ENCODE measurements at regions not wholly inside any gene's neighbourhood (a gene's known extent, or its start where the extent isn't known, plus 50 kb on each side); places are given as distances from the start of the nearest gene placed in this dataset.
"Not testable (repeated sequence)": the region's sequence is repeated elsewhere in the genome, so short reads cannot be mapped to it uniquely, and the experiment has no call there.

DNA sequence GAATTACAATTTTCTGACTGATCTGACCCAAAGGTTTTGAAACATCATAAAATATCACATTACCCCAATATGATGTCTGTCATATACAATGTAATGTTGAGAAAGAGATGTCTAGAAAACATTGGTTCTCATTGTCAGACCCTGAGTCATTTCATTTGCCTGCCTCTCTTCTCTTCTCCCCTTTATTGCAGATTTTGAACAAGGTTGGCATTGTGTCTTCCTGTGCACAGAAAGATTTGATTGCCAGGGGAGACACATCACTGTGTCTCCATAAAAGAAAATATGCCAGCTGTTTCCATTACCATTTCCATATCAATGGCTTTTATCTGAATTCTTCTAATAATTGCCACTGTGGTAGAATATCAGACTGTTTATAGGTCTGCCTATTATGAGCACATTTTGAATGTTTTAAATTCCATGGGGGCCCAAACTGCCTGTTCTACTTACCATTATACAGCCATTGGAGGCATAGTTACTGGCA, 65.6 kb downstream of the IFI44 start:
- DNase-seq (ENCODE audit: low spot score), result no peak
- no peaks in the 10 kb centered on the region for H3K27me3 Mint-ChIP-seq (ENCODE audit: low read depth)
- no peaks in the 10 kb centered on the region for H3K4me1 Mint-ChIP-seq (ENCODE audit: low read depth)
- no peaks in the 10 kb centered on the region for H3K9me3 Mint-ChIP-seq
- no peak overlapping the region for H3K4me3 Mint-ChIP-seq
- H3K27ac Mint-ChIP-seq, result no peak overlapping the region
- H3K36me3 Mint-ChIP-seq (ENCODE audit: low read depth), result no peaks in the 10 kb centered on the region

DNA sequence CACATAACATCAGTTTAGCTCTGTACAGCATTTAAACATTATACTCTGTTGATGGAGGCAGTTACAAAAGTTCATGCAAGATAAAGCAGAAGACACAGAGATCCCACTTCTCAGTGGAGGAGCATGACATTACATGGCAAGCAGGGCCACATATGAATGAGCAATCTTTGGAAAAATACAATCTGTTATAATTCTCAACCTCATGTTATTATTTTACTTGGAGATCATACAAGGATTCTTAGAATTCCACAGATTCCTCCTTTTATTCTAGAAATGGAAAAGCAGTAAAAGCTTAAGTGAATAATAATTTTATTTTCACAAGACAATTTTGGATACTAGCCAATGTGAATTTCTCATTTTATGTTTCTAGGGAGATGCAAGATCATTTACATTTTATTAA, 66.6 kb downstream of the IFI44 start:
- DNase-seq (ENCODE audit: low spot score), result no peak
- Mint-ChIP-seq H3K36me3 (ENCODE audit: low read depth) (no peaks in the 10 kb centered on the region), H3K27me3 (ENCODE audit: low read depth) (no peaks in the 10 kb centered on the region)

DNA sequence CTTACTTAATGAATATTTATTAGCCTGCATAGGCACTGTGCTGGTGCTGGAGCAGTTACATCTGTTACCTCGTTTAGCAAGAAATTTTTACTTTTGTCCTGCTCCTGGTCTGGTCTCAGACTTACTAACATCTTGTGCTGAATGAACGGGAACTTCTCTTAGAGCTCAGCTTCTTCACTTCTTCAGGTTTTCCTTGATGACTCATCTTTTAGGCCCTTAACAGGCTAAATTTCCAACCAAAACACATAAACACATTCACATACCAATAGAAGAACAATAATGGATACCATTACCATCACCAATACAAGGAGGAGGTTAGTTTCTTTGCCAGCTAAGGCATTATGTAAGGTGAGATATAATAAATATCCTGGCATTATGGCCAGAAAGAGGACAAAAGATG, 68.9 kb downstream of the IFI44 start:
- Mint-ChIP-seq H3K9me3 (no peaks in the 10 kb centered on the region), H3K4me3 (no peak overlapping the region), H3K27me3 (ENCODE audit: low read depth) (no peaks in the 10 kb centered on the region), H3K4me1 (ENCODE audit: low read depth) (no peaks in the 10 kb centered on the region), H3K27ac (no peak overlapping the region), H3K36me3 (ENCODE audit: low read depth) (no peaks in the 10 kb centered on the region)
- DNase-seq (ENCODE audit: low spot score), result no peak

More for the DNA sequence above, 66.6 kb downstream of the IFI44 start:
- H3K27ac Mint-ChIP-seq, result no peak overlapping the region
- H3K4me3 Mint-ChIP-seq, result no peak overlapping the region
- H3K9me3 Mint-ChIP-seq, result no peaks in the 10 kb centered on the region
- no peaks in the 10 kb centered on the region for H3K4me1 Mint-ChIP-seq (ENCODE audit: low read depth)

DNA sequence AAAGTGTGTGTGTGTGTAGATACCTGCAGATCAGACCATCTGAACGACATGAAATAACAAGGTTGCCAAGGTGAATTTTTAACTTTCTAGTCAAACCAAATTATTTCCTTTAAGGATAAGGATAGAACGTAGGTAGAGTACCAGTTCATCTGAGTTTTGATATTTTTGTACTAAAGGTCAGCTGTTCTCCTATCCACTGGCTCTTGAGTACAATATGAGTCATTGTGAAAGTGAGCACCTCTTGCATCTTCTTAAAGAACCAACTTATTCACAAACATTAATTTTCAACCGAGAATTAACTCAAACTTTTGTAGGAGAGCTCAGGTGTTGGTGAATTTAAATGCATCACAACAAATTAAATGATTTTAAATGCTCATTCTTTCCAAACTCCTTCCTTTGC, 71.5 kb downstream of the IFI44 start:
- Mint-ChIP-seq H3K27ac (no peak overlapping the region), H3K27me3 (ENCODE audit: low read depth) (no peaks in the 10 kb centered on the region), H3K36me3 (ENCODE audit: low read depth) (no peaks in the 10 kb centered on the region), H3K9me3 (no peaks in the 10 kb centered on the region), H3K4me3 (no peak overlapping the region), H3K4me1 (ENCODE audit: low read depth) (no peaks in the 10 kb centered on the region)
- DNase-seq (ENCODE audit: low spot score), result no peak

DNA sequence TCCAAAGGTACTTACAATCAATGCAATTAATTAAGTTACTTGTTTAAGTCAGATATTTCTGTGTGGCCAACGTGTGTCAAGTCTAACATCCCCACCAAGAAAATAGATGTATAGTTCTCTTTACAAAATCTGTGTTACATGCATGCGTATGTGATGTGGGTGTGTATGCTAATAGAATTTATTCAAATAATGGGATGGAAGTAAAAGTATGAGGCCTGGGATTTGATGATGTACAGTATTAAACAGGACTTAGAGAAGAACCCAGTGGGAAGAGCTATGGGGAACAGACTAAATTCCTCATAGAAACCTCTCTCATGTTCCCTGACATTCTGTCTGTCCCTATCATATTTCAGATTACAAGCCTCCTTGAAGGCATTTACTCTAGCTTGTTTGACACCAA, 72.5 kb downstream of the IFI44 start:
- H3K4me1 Mint-ChIP-seq (ENCODE audit: low read depth), result no peaks in the 10 kb centered on the region
- no peaks in the 10 kb centered on the region for H3K36me3 Mint-ChIP-seq (ENCODE audit: low read depth)
- H3K9me3 Mint-ChIP-seq, result no peaks in the 10 kb centered on the region
- no peak overlapping the region for H3K4me3 Mint-ChIP-seq
- H3K27me3 Mint-ChIP-seq (ENCODE audit: low read depth), result no peaks in the 10 kb centered on the region
- H3K27ac Mint-ChIP-seq, result no peak overlapping the region
- DNase-seq (ENCODE audit: low spot score), result no peak

DNA sequence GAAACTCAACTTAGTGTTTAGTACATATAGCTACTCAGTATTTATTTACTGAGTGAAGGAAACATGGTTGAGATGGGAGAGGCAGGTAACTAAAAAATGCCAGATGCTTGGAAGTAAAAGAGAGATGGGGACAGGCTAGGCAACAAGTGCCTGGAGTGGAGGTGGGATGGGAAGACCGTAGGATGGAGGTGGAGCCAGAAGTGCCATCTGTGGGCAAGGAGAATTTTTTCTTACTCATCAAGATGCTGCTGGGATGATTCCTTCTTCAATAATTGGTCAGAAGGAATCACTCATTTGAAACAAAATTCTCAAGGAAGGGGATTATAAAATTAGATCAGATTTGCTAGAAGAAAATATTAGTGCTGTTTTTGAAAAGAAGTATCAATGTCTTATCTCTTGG, 72.9 kb downstream of the IFI44 start:
- no peak overlapping the region for H3K4me3 Mint-ChIP-seq

DNA sequence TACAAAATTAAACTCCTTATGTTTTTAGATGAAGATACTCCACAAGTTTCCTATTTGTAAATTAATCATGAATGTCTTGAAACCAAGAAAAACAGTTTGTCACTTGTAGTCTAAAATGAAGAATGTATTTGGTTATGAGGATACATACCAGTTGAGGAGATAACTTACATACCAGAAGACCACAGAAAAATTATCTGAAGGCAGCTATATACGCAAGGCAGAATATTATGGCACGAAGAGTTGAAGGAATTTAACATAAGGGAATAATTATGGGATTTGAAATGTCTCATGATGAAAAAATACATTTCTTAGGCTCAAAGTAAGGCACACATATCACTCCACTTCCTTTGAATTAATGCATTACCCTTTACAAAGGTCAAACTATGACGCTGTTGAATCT, 73.3 kb downstream of the IFI44 start:
- no peaks in the 10 kb centered on the region for H3K9me3 Mint-ChIP-seq
- no peak for DNase-seq (ENCODE audit: low spot score)
- H3K27ac Mint-ChIP-seq, result no peak overlapping the region
- H3K27me3 Mint-ChIP-seq (ENCODE audit: low read depth), result no peaks in the 10 kb centered on the region
- H3K4me1 Mint-ChIP-seq (ENCODE audit: low read depth), result no peaks in the 10 kb centered on the region
- H3K36me3 Mint-ChIP-seq (ENCODE audit: low read depth), result no peaks in the 10 kb centered on the region
- H3K4me3 Mint-ChIP-seq, result no peak overlapping the region

More for the DNA sequence above, 72.9 kb downstream of the IFI44 start:
- Mint-ChIP-seq H3K4me1 (ENCODE audit: low read depth) (no peaks in the 10 kb centered on the region), H3K9me3 (no peaks in the 10 kb centered on the region), H3K36me3 (ENCODE audit: low read depth) (no peaks in the 10 kb centered on the region), H3K27me3 (ENCODE audit: low read depth) (no peaks in the 10 kb centered on the region), H3K27ac (no peak overlapping the region)
- no peak for DNase-seq (ENCODE audit: low spot score)

DNA sequence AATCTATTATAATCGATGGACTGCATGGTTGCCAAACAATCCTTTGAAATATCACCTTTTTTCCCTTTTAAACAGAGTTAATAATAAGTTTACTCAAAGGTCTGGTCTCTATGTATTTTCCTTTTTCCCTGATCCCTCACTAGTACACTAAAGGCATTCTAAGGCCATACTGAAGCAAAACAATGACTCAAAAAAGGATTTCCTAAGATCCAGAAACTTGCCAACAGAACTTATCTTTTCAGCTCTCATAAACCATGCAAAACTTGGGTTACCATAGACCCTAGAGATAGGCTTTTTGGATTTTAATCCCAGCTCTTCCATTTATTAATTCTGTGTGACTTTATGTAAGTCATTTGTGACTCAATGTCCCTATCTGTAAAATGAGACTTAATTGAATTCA, 77.1 kb downstream of the IFI44 start:
- H3K27me3 Mint-ChIP-seq (ENCODE audit: low read depth), result no peaks in the 10 kb centered on the region
- H3K27ac Mint-ChIP-seq, result no peak overlapping the region
- H3K36me3 Mint-ChIP-seq (ENCODE audit: low read depth), result no peaks in the 10 kb centered on the region
- DNase-seq (ENCODE audit: low spot score), result no peak
- no peak overlapping the region for H3K4me3 Mint-ChIP-seq
- H3K9me3 Mint-ChIP-seq, result no peaks in the 10 kb centered on the region
- H3K4me1 Mint-ChIP-seq (ENCODE audit: low read depth), result no peaks in the 10 kb centered on the region

DNA sequence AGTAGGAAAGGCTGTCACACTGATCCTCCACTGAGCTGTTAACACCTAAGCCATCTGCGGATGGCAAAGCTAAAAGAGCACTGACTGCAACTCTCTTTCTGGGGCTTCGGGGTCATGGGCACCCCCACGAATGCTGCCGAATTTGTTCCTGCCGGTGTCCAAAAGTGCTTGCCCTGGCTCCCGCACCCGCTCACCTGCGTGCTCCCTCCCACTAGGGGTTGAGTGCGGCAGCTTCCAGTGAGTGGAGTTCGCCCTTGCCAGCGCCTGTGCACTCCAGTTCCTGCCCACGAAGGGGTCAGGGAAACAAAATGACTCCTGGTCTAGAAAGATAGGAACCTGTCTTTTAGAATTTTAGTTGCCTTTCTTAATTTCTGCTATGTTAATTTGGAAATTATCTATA, 78.7 kb downstream of the IFI44 start:
- Mint-ChIP-seq H3K27me3 (ENCODE audit: low read depth) (no peaks in the 10 kb centered on the region), H3K27ac (no peak overlapping the region), H3K4me1 (ENCODE audit: low read depth) (no peaks in the 10 kb centered on the region), H3K9me3 (no peaks in the 10 kb centered on the region), H3K4me3 (no peak overlapping the region), H3K36me3 (ENCODE audit: low read depth) (no peaks in the 10 kb centered on the region)
- no peak for DNase-seq (ENCODE audit: low spot score)

DNA sequence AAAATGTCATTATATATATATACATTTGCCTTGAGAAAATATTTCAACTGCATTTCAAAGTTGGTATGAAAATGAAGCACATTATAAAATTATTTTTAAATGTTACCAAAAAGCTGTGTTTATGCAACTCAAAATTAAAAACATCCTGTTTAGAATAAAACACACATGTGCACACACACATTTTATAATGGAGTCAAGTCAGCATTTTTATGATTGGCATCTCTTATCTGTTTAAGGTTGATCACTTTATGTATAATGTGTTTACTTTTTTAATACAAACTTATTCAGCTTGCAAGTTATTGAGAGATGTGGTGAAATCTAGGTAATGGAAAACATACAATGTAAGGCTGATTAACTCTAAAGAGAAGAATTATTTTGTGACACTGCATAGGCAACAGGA, 80.4 kb downstream of the IFI44 start:
- no peaks in the 10 kb centered on the region for H3K36me3 Mint-ChIP-seq (ENCODE audit: low read depth)
- H3K4me3 Mint-ChIP-seq, result no peak overlapping the region
- H3K27me3 Mint-ChIP-seq (ENCODE audit: low read depth), result no peaks in the 10 kb centered on the region
- no peaks in the 10 kb centered on the region for H3K9me3 Mint-ChIP-seq
- no peak for DNase-seq (ENCODE audit: low spot score)
- H3K4me1 Mint-ChIP-seq (ENCODE audit: low read depth), result no peaks in the 10 kb centered on the region
- H3K27ac Mint-ChIP-seq, result no peak overlapping the region

DNA sequence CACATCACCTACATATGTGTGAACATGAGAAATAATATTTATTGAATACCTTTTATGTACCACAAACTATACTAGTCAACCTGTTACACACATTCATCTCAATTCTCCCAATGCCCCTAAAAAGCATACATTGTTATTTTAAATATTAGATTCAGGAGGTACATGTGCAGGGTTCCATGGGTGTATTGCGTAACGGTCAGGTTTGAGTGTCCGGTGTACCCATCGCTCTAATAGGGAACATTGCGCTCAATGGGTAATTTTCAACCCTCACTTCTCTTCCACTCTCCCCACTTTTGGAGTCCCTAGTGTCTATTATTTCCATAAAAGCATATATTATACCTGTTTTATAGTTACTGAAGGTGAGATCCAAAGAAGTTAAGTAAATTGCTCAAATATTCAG, 82.0 kb downstream of the IFI44 start:
- no peaks in the 10 kb centered on the region for H3K27me3 Mint-ChIP-seq (ENCODE audit: low read depth)
- DNase-seq (ENCODE audit: low spot score), result no peak
- H3K9me3 Mint-ChIP-seq, result no peaks in the 10 kb centered on the region
- H3K27ac Mint-ChIP-seq, result no peak overlapping the region
- H3K4me3 Mint-ChIP-seq, result no peak overlapping the region
- no peaks in the 10 kb centered on the region for H3K4me1 Mint-ChIP-seq (ENCODE audit: low read depth)
- H3K36me3 Mint-ChIP-seq (ENCODE audit: low read depth), result no peaks in the 10 kb centered on the region

DNA sequence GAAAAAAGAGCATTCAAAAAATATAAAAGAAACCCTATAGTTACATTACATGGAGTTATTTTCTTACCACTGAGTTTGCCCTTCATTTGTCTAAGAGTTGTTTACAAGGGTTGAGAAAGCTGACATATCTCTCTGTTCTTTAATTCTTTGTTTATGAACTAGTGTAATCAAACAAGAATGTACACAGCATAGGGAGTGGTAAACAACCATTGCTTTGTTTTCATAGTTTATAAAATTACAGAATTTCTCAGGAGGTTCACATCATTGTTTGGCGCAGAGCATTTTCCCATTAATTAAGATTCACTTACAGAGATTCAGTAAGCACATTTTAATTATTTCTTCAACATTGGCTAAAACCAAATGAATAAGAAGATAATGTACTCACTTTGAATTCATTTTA, 87.6 kb downstream of the IFI44 start:
- Mint-ChIP-seq H3K9me3 (peaks cover 6% of the 10 kb centered on the region), H3K4me3 (no peak overlapping the region), H3K4me1 (ENCODE audit: low read depth) (no peaks in the 10 kb centered on the region), H3K36me3 (ENCODE audit: low read depth) (no peaks in the 10 kb centered on the region), H3K27ac (no peak overlapping the region), H3K27me3 (ENCODE audit: low read depth) (no peaks in the 10 kb centered on the region)
- DNase-seq (ENCODE audit: low spot score), result no peak

DNA sequence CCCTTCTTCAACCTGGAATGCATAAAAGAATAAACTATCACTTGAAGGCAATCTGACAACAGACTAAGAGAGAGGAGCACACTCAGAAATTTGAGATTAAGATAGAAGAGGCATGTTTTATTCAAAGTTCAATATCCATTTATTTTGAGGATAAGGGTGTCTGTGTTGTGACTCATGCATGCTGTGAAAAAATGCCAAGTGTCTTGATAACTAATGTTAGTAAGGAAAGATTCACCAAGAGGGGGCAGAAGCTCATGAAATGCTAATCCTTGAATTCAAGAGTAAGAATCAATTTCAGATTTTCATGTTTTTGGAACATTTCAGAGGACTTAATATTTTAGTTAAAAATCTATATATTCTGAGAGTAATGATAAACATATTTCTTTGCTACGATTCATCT, 94.0 kb downstream of the IFI44 start:
- Mint-ChIP-seq H3K4me3 (no peak overlapping the region), H3K27ac (no peak overlapping the region), H3K27me3 (ENCODE audit: low read depth) (no peaks in the 10 kb centered on the region), H3K9me3 (peaks cover 2% of the 10 kb centered on the region), H3K36me3 (ENCODE audit: low read depth) (no peaks in the 10 kb centered on the region), H3K4me1 (ENCODE audit: low read depth) (no peaks in the 10 kb centered on the region)
- DNase-seq (ENCODE audit: low spot score), result no peak

DNA sequence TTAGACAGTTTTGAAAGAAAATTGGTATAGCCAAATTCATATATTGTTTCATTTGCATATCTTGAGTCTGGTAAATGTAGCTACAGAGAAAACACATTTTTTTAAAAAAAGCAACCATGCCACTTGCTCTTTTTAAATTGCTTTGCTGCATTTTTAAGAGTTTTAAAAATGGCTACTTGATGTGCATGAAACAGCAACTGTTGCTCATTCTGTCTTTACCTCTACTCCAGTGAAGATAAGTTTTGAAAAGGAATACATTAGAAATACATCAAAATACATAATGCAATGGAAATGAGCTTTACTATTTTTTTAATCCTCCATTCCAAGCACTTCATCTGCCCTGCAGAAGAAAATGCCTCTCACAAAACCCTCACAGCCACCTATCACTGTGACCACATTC, 95.5 kb downstream of the IFI44 start:
- Mint-ChIP-seq H3K4me3 (no peak overlapping the region), H3K36me3 (ENCODE audit: low read depth) (no peaks in the 10 kb centered on the region), H3K9me3 (no peaks in the 10 kb centered on the region), H3K4me1 (ENCODE audit: low read depth) (no peaks in the 10 kb centered on the region), H3K27me3 (ENCODE audit: low read depth) (no peaks in the 10 kb centered on the region), H3K27ac (no peak overlapping the region)
- no peak for DNase-seq (ENCODE audit: low spot score)

DNA sequence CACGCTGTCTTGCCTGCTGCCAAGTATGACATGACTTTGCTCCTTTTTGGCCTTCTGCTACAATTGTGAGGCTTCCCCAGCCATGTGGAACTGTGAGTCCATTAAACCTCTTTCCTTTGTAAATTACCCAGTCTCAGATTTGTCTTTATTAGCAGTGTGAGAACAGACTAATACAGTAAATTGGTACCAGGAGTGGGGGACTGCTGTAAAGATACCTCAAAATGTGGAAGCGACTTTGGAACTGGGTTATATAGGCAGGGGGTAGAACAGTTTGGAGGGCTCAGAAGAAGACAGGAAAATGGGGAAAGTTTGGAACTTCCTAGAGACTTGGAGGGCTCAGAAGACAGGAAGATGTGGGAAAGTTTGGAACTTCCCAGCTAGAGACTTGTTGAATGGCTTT, 104.0 kb downstream of the IFI44 start:
- not testable (repeated sequence) for H3K9me3 Mint-ChIP-seq; H3K27me3 Mint-ChIP-seq (ENCODE audit: low read depth); H3K36me3 Mint-ChIP-seq (ENCODE audit: low read depth); H3K4me1 Mint-ChIP-seq (ENCODE audit: low read depth); H3K27ac Mint-ChIP-seq; H3K4me3 Mint-ChIP-seq; DNase-seq (ENCODE audit: low spot score)

All from T-helper 2 cell treated with Interferon-gamma antibody and Interleukin-4, amounts not matched to agents 5 μg/mL and 100 μg/mL, for 36 hours (primary cell).